ENCODE measurements at regions not wholly inside any gene's neighbourhood (a gene's known extent, or its start where the extent isn't known, plus 50 kb on each side); places are given as distances from the start of the nearest gene placed in this dataset.

DNA sequence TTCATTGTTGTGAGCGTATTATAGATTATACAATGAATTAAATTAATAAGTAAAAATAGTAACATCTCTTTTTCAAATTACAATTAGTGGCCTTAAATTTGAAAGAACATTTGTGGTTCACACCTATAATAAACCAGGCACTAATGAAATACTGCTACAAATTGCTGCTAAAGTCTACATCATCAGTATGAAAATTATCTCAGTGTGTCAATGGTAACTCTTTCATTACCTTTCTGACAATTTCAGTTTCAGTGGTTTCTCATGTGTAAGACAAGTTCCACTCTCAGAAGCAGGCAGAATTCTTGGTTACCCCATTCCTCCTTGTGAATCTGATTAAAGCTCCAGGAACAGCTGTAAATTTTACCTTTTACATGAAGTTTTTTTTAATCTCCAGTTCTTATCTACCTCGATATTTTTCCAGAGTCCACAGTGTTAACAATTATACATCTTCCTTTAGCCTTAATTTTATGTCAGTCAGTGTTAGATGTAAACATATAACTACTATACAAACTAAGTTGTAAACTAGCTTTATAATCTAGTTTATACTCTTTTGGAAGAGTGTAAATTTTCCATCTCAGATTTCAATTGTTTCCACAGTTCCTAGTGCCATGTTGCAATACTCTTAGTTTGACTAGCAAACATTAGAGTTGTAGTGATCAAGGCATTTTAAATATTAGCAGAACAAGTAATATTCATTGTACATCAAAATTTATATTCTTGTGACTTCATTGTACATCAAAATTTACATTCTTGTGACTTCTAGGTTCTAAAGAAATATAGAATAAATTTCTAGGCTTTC, 1038.4 kb downstream of the EPHA7 start:
- Mint-ChIP-seq H3K27me3 (ENCODE audit: low read depth) (no peaks in the 10 kb centered on the region), H3K36me3 (ENCODE audit: low read depth) (no peaks in the 10 kb centered on the region), H3K27ac (no peak overlapping the region), H3K9me3 (no peaks in the 10 kb centered on the region), H3K4me1 (ENCODE audit: low read depth) (no peaks in the 10 kb centered on the region), H3K4me3 (ENCODE audit: low read depth) (no peak overlapping the region)
- intact Hi-C loops (cut with micrococcal nuclease): no loop called here
- DNase-seq (ENCODE audit: low spot score): no peak

DNA sequence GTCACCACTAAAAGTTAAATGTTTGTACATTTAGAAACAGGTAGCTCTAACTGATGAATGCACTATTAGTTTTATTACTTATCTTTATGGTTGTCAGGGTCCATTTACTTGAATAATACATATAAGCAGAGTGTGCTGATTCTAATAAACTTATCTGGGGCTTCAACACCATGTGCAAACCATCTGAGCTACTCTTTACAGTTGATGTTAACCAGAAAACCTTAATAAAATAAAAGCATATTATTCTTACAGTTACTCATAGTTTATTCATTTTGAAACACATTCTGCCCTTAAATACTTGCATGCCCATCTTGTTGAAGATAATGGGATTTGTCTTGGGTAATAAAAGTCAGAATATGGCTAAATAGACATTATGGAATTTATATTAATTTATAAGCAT, 1042.2 kb downstream of the EPHA7 start:
- Mint-ChIP-seq H3K4me1 (ENCODE audit: low read depth) (no peaks in the 10 kb centered on the region), H3K27me3 (ENCODE audit: low read depth) (no peaks in the 10 kb centered on the region), H3K36me3 (ENCODE audit: low read depth) (no peaks in the 10 kb centered on the region), H3K9me3 (no peaks in the 10 kb centered on the region), H3K27ac (no peak overlapping the region), H3K4me3 (ENCODE audit: low read depth) (no peak overlapping the region)
- DNase-seq (ENCODE audit: low spot score): no peak
- intact Hi-C loops (cut with micrococcal nuclease): no loop called here

DNA sequence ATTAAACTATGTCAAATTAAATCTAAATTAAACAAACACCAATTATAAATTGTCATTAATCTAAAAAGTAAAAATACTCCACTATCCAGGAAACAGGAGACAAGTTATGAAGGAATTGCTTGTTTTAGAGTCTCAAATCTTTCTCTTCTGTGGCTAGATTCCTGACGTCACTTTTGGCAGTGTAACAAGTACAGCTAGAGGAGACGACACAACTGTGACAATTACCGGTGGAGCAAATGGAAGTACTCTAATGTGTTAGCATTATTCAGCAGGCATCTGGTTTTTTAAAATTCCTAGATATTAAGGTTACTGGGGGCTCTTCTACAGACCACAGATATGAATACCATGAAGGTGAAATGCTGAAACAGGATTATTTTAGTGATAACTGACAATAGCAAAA, 1042.7 kb downstream of the EPHA7 start:
- no peaks in the 10 kb centered on the region for H3K27me3 Mint-ChIP-seq (ENCODE audit: low read depth)
- H3K9me3 Mint-ChIP-seq: no peaks in the 10 kb centered on the region
- DNase-seq (ENCODE audit: low spot score): no peak
- no peaks in the 10 kb centered on the region for H3K36me3 Mint-ChIP-seq (ENCODE audit: low read depth)
- intact Hi-C loops (cut with micrococcal nuclease): no loop called here
- H3K4me3 Mint-ChIP-seq (ENCODE audit: low read depth): no peak overlapping the region
- no peak overlapping the region for H3K27ac Mint-ChIP-seq
- no peaks in the 10 kb centered on the region for H3K4me1 Mint-ChIP-seq (ENCODE audit: low read depth)

DNA sequence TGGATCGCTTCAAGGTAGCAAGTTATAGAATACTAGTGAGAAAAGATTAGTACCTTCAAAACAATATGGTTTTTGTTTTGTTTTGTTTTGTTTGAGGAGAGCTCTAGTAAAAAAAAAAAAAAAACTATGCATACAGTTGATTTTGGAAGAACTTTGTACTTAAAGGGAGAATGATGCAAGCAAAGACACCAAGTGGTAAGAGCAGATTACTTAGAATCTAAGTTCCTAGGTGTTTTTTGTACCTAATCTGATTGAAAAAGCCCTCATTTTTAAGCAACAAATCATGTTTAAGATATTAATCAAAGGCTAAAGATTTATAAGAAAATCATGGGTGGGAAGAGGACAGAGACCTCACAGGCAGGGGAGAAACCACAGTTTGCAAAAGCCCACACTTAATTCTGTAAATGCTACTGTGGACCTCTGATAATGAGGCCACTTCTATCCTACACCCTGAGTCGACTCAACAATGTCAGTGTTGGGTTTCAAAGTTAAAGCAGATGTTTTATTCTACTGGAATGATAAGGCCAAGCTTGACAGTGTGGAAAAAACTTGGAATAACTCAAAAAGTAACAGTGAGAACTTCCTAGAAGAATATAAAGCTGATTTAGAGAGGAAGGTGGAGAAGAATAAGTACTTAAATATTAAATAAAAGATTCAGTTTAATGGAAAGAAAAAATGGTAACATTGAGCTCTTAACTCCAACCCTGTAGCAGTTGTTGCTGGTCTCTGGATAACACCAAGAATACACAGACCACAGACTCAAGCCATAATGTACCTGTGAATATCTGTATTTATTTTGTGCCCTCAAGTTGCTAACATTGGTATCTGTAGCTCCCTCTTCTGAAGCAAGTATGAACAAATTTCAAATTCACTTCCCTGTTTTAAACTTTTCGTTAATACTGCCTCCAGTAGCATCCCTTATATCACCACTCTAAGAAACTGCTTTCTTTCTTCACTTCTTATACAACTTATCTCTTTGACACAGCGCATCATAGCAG, 1047.8 kb downstream of the EPHA7 start:
- H3K27me3 Mint-ChIP-seq (ENCODE audit: low read depth): no peaks in the 10 kb centered on the region
- no peaks in the 10 kb centered on the region for H3K36me3 Mint-ChIP-seq (ENCODE audit: low read depth)
- no peak for DNase-seq (ENCODE audit: low spot score)
- no peak overlapping the region for H3K4me3 Mint-ChIP-seq (ENCODE audit: low read depth)
- peaks cover under 1% of the 10 kb centered on the region for H3K9me3 Mint-ChIP-seq
- no peak overlapping the region for H3K27ac Mint-ChIP-seq
- no peaks in the 10 kb centered on the region for H3K4me1 Mint-ChIP-seq (ENCODE audit: low read depth)
- intact Hi-C loops (cut with micrococcal nuclease): no loop called here

DNA sequence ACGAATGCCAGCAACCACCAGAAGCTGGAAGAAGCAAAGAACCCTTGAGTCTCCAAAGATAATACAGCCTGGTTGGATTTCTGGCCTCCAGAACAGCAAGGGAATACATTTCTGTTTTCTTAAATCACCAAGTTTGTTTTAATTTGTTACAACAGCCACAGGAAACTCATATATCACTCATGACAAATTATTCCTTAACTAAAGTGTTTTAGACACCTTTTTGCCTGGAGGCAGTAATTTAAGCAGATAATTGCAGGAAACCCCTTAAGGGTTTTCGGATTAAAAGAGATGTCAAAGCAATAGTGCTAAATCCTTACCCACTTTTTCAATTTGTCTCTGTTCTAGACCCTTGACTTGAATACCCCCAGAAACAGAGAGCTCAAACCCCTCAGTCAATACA, 1050.0 kb downstream of the EPHA7 start:
- no peak overlapping the region for H3K4me3 Mint-ChIP-seq (ENCODE audit: low read depth)
- H3K36me3 Mint-ChIP-seq (ENCODE audit: low read depth): no peaks in the 10 kb centered on the region
- peaks cover 4% of the 10 kb centered on the region for H3K9me3 Mint-ChIP-seq
- no peak overlapping the region for H3K27ac Mint-ChIP-seq
- no peaks in the 10 kb centered on the region for H3K4me1 Mint-ChIP-seq (ENCODE audit: low read depth)
- intact Hi-C loops (cut with micrococcal nuclease): no loop called here
- H3K27me3 Mint-ChIP-seq (ENCODE audit: low read depth): no peaks in the 10 kb centered on the region
- DNase-seq (ENCODE audit: low spot score): no peak

DNA sequence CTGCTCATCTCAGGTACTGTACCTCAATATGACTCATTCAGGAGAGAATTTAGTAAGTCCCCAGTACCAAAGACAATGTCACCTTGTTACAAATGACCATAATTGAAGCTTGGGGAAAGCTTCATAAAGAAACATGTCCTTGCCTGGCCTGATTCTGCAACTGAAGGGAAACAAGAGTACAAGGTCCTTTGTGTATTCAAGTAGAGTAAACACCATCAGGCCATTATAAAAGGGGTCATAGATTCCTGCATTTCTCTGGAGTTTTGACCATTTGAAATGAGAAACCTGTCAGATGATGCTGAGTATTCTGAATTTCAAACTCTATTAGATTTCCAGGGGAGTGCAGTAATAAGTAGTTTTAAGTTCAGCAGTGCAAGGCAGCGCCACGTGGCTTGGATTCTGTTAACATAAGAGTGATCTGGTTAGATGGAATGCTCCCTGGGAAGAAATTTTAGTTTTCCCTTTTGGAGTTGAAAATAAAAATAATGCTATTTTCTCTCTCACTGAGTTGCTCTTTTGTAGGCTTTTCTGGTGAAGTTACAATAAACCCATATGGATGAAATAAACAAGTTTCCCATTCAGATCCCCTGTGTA, 1054.3 kb downstream of the EPHA7 start:
- DNase-seq (ENCODE audit: low spot score): no peak
- Mint-ChIP-seq H3K36me3 (ENCODE audit: low read depth) (no peaks in the 10 kb centered on the region), H3K27ac (no peak overlapping the region), H3K4me1 (ENCODE audit: low read depth) (no peaks in the 10 kb centered on the region), H3K4me3 (ENCODE audit: low read depth) (no peak overlapping the region), H3K27me3 (ENCODE audit: low read depth) (no peaks in the 10 kb centered on the region), H3K9me3 (peaks cover 4% of the 10 kb centered on the region)
- intact Hi-C loops (cut with micrococcal nuclease): no loop called here

DNA sequence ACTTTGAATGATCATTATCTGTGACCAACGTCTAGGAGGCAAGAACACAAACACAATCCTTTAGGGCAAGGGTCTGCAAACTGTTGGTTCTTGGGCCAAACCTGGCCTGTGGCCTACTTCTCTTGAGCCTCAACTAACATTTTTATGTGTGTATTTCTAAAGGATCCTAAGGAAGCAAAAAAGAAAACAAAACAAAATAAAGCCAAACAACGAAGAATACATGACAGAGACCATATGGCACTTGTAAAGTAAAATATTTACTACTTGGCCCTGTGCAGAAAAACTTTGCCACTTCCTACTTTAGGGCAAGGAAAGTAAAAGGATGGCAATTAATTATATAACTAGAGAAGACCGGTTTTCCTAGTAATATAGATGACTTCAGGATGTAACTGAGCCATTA, 1056.2 kb downstream of the EPHA7 start:
- Mint-ChIP-seq H3K9me3 (peaks cover 4% of the 10 kb centered on the region), H3K27ac (no peak overlapping the region), H3K4me1 (ENCODE audit: low read depth) (no peaks in the 10 kb centered on the region), H3K27me3 (ENCODE audit: low read depth) (no peaks in the 10 kb centered on the region), H3K36me3 (ENCODE audit: low read depth) (no peaks in the 10 kb centered on the region), H3K4me3 (ENCODE audit: low read depth) (no peak overlapping the region)
- intact Hi-C loops (cut with micrococcal nuclease): no loop called here
- no peak for DNase-seq (ENCODE audit: low spot score)

DNA sequence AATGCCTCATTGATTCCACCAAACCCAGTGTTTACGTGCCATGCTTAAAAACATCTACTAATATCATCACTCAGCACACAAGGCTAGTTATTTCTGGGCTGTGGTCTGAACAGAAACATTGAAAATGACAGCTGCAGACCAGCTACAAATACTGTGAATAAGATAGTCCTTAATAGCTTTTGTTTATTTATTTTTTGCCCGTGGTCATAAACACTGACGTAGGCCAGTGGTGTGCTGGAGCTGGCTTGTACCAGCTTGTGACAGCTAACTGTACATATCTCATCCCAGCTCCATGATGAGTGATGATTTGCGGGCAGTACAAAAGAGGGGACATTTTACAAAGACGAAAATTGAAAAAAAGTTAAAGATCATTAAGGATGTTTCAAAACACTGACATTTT, 1057.0 kb downstream of the EPHA7 start:
- Mint-ChIP-seq H3K9me3 (peaks cover 4% of the 10 kb centered on the region), H3K36me3 (ENCODE audit: low read depth) (no peaks in the 10 kb centered on the region), H3K4me3 (ENCODE audit: low read depth) (no peak overlapping the region), H3K27me3 (ENCODE audit: low read depth) (no peaks in the 10 kb centered on the region), H3K4me1 (ENCODE audit: low read depth) (no peaks in the 10 kb centered on the region), H3K27ac (no peak overlapping the region)
- DNase-seq (ENCODE audit: low spot score): no peak
- intact Hi-C loops (cut with micrococcal nuclease): no loop called here

DNA sequence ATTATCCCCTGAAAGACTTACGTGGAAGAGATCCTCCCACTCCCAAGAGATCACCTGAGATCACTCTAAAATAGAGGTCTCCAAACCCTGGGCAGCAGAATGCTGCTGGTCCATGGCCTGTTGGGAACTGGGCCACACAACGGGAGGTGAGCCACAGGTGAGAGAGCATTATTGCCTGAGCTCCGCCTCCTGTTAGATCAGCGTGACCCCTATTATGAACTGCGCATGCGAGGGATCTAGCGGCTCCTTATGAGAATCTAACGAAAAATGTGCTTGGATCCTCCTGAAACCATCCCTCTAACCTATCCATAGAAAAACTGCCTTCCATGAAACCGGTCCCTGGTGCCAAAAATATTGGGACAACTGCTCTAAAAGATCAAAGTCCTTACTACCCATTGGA, 1057.4 kb downstream of the EPHA7 start:
- Mint-ChIP-seq H3K4me3 (ENCODE audit: low read depth) (no peak overlapping the region), H3K9me3 (peaks cover 4% of the 10 kb centered on the region), H3K4me1 (ENCODE audit: low read depth) (no peaks in the 10 kb centered on the region), H3K27me3 (ENCODE audit: low read depth) (no peaks in the 10 kb centered on the region), H3K36me3 (ENCODE audit: low read depth) (no peaks in the 10 kb centered on the region), H3K27ac (no peak overlapping the region)
- DNase-seq (ENCODE audit: low spot score): no peak
- intact Hi-C loops (cut with micrococcal nuclease): no loop called here

DNA sequence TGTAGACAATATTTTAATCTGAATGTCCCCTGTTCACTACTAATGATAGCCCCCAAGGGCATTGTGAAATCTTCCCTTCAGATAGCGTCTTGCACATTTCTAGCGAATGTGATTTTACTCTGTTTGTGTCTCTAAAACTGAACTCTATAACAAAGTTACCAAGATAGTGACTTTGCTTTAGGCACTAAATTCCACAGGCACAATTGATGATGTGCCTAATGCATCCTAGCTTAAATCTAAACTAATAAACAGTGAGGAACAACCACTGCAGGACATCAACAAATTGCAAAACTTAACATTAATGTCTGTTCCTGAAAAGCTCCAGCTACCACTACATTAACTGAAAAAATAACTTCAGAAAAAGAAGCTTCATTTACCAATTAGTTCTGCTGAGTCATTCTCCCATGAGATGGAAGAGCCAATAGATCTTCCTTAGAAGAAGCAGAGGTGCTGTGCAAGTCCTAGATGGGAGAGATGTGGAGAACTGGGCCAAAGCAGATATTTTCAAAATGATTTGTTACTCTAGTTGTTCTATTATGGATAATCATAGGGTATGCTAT, 1065.0 kb downstream of the EPHA7 start:
- H3K4me1 Mint-ChIP-seq (ENCODE audit: low read depth): no peaks in the 10 kb centered on the region
- no peaks in the 10 kb centered on the region for H3K9me3 Mint-ChIP-seq
- intact Hi-C loops (cut with micrococcal nuclease): no loop called here
- DNase-seq (ENCODE audit: low spot score): no peak
- H3K27ac Mint-ChIP-seq: no peak overlapping the region
- no peaks in the 10 kb centered on the region for H3K27me3 Mint-ChIP-seq (ENCODE audit: low read depth)
- no peak overlapping the region for H3K4me3 Mint-ChIP-seq (ENCODE audit: low read depth)
- no peaks in the 10 kb centered on the region for H3K36me3 Mint-ChIP-seq (ENCODE audit: low read depth)

DNA sequence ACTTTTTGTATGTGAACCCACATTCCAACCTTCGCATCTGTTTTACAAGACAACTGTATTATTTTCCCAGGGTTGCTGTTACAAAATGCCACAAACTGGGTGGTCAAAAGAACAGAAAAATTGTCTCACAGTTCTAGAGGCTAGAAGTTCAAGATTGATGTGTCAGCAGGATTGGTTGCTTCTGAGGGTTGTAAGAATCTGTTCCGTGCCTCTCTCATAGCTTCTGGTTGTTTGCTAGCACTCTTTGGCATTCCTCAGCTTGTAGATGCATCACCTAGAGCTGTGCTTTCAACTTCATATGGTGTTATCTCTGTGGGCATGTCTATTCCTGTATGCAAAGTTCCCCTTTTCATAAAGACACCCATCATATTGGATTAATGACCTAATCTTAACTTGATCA, 1067.2 kb downstream of the EPHA7 start:
- intact Hi-C loops (cut with micrococcal nuclease): no loop called here
- no peak overlapping the region for H3K4me3 Mint-ChIP-seq (ENCODE audit: low read depth)
- no peak overlapping the region for H3K27ac Mint-ChIP-seq
- no peaks in the 10 kb centered on the region for H3K4me1 Mint-ChIP-seq (ENCODE audit: low read depth)
- no peaks in the 10 kb centered on the region for H3K36me3 Mint-ChIP-seq (ENCODE audit: low read depth)
- H3K9me3 Mint-ChIP-seq: no peaks in the 10 kb centered on the region
- DNase-seq (ENCODE audit: low spot score): no peak
- H3K27me3 Mint-ChIP-seq (ENCODE audit: low read depth): no peaks in the 10 kb centered on the region

DNA sequence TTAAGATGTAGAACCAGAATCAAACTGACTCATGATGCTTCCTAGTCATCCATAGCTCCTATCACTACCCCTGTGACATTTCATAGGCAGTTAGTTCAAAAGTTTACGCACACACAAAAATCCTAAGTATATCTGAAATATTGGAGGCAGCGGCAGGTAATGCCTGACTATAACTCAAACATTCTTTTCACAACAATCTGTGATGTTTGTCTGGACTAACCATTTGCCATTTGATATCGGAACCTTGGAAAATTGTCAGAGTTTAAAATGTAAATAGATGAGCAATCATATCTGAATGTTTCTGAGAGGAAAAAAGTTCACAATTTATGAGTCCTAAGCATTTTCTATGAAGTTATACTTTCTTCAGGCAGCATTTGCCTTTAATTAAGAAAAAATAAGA, 1078.2 kb downstream of the EPHA7 start:
- no peak overlapping the region for H3K27ac Mint-ChIP-seq
- intact Hi-C loops (cut with micrococcal nuclease): no loop called here
- no peaks in the 10 kb centered on the region for H3K9me3 Mint-ChIP-seq
- DNase-seq (ENCODE audit: low spot score): no peak
- H3K36me3 Mint-ChIP-seq (ENCODE audit: low read depth): no peaks in the 10 kb centered on the region
- no peak overlapping the region for H3K4me3 Mint-ChIP-seq (ENCODE audit: low read depth)
- H3K27me3 Mint-ChIP-seq (ENCODE audit: low read depth): no peaks in the 10 kb centered on the region
- no peaks in the 10 kb centered on the region for H3K4me1 Mint-ChIP-seq (ENCODE audit: low read depth)

Measured in activated T-helper 2 cell treated with anti-CD3 and anti-CD28 coated beads, Interferon-gamma antibody, Interleukin-2, Interleukin-4, amounts not matched to agents 10 μg/mL and 5 μg/mL and 100 μg/mL, durations not matched to agents 14 hours and 24 hours and 36 hours (primary cell).